HG03378 (cell line): ENCODE measurements at regions not wholly inside any gene's neighbourhood (a gene's known extent, or its start where the extent isn't known, plus 50 kb on each side); places are given as distances from the start of the nearest gene placed in this dataset.

Experiments
- ATAC-seq: cut with Tn5 transposase; IDR thresholded peaks from one replicate; pipeline ENCODE4 v1.9.1; 2021; ENCODE audit warnings: mild to moderate bottlenecking, moderate library complexity; ENCODE audit not compliant: unreplicated experiment

DNA sequence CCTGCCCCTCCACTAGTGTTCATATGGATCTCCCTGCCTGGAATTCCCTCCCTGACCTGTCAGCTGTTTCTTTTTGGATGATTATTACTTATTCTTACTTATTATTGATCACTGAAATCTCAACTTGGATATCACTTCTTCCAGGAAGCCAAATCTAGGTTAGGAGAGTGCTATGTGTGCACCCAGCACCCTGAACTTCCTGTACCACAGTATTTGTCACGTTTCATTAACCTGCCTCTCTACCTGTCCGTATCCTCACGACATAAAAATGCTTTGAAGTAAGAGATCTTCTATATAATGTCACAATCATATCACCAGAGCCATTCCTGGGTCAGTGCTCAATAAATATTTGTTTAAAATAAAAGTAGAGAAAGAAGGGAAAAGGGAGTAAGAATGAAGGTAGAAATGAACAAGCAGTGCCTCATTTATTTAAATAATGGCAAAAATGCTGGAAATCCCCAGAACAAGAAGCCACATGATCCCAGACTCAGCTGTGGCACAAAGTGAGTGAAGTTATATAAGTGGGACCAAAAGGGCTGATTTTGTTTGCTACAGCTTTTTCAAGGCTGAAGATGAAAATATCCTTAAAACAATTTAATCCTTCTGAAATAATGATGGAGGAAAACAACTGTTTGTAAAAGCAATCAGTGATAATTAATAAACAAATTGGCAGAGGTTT, 88.0 kb upstream of the MANEA start:
- no peak for ATAC-seq

DNA sequence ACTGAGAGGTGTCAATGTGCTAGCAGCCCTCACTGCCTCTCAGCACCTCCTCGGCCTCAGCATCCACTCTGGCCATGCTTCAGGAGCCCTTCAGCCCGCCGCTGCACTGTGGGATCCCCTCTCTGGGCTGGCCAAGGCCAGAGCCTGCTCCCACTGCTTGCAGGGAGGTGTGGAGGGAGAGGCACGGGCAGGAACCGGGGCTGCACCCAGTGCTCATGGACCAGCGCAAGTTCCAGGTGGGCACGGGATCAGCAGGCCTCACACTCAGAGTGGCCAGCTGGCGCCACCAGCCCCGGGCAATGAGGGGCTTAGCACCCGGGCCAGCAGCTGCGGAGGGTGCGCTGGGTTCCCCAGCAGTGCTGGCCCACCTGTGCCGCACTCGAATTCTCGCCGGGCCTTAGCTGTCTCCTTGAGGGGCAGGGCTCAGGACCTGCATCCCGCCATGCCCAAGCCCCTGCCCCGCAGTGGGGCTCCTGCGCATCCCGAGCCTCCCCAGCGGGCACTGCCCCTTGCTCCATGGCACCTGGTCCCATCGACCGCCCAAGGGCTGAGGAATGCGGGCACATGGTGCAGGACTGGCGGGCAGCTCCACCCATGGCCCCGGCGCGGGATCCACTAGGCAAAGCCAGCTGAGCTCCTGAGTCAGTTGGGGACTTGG, 80.4 kb upstream of the MANEA start:
- ATAC-seq, result no peak

DNA sequence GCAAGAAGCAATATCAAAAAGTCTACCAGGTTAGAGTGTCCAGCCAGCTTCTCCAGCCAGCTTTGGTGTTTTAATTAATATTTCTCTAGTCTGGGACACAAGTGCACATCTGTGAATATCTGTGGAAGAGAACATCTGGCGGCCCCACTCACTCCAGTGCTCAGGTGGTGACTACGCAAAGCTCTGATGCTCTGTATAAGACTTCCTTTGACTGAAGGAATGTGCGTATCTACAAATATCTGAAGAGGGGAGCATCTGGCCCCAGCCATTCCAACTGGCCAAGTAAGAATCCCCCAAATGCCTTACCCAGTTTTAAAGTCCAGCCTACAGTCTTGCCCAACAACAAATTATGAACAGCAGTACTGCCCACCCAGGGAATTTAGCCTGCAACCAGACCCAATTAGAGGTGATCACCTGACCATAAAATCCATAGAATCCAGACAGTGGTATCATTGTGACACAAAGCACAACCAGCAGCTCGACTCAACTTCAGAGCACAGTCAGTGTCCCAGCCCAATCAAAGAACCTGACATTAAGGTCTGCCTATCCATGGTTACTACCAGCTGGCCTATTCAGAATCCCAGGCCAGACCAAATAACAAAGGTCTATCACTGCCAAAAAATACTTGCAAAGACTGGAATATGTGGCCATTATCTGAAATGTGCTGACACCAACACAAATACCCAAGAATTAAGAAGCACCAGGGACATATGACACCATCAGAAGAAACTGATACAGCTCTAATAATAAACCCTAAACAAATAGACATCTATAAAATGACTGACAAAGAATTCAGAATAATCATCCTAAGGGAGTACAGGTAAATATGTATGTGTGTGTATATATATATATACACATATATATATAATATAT, 76.1 kb upstream of the MANEA start:
- no peak for ATAC-seq

DNA sequence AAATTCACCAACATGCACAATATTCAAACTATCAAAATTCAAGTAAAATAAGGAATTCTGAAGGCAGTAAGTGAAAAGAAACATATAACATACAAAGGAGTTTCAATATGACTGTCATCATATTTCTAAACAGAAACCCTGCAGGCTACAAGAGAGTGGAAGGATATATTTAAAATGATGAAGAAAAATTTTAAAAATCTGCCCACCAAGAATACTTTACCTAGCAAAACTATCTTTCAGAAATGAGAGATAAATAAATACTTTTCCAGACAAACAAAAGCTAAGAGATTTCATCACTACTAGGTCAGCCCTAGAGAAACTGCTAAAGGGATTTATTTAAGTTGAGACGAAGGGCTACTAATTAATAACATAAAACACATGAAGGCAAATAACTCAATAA, 73.8 kb upstream of the MANEA start:
- no peak for ATAC-seq

- ATAC-seq, result no peak
Measured at GRCh38 chr6:95511404-95511803, 65.9 kb upstream of the MANEA start.

DNA sequence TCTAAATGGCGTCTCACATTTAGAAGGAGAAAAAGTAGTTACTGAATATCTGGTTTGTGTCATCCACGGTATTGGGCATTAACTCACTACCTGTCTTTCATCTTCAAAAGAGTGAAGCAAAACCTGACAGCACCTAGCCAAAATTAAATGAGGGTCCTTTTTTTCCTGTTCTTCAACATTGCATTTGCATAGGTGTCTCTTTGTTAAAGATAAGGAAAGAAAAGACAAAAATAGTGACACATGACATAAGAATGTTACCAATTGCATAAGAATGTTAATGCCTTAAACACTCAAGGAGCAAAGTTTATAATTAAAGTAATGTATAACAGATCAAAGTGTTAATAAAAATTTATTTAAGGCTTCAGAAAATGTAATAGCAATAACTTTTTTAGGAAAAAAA, 61.4 kb upstream of the MANEA start:
- ATAC-seq, result no peak

DNA sequence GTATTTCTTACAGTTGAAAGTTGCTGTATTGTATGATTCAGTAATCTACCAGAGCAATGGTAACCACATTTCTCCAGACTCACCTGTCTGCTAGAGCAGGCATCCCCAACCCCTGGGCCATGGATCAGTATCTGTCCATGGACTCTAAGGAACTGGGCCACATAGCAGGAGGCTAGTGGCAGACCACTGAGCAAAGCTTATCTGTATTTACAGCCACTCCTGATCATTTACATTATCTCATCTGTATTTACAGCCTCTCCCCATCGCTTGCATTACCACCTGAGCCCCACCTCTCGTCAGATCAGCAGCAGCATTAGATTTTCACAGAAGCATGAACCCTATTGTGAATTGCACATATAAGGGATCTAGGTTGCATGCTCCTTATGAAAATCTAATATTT, 60.3 kb upstream of the MANEA start:
- no peak for ATAC-seq

GRCh38 chr6:95517568-95517967, 59.8 kb upstream of the MANEA start:
- no peak for ATAC-seq

DNA sequence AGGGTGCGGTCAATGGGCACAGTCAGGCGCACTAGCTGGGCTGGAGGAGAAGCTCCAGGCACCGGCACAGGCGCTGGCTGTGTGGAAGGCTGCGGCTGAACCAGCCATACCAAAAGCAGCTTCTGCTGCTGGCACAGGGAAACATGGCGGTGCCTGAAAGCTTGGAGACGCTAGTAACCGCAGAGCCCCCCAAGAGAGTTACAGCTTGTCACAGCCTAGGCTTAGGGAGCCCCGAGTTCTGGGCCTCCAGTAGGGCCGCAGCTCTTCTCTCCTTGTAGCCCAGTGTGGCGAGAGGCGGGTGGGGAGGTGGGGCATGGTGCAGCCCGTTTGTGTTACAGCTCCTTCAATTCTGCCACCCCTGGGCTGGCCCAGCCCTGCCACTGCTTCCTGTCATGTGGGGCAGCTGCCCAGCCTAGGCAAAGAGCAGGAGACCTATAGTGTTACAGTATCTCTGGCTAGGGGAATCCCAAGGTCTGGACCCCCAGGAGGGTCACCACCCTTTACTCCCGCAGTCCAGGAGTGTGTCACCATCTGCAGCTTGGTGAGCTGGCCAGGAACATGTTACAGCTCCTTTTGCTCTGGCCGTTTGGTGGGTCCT, 58.6 kb upstream of the MANEA start:
- ATAC-seq, result no peak

DNA sequence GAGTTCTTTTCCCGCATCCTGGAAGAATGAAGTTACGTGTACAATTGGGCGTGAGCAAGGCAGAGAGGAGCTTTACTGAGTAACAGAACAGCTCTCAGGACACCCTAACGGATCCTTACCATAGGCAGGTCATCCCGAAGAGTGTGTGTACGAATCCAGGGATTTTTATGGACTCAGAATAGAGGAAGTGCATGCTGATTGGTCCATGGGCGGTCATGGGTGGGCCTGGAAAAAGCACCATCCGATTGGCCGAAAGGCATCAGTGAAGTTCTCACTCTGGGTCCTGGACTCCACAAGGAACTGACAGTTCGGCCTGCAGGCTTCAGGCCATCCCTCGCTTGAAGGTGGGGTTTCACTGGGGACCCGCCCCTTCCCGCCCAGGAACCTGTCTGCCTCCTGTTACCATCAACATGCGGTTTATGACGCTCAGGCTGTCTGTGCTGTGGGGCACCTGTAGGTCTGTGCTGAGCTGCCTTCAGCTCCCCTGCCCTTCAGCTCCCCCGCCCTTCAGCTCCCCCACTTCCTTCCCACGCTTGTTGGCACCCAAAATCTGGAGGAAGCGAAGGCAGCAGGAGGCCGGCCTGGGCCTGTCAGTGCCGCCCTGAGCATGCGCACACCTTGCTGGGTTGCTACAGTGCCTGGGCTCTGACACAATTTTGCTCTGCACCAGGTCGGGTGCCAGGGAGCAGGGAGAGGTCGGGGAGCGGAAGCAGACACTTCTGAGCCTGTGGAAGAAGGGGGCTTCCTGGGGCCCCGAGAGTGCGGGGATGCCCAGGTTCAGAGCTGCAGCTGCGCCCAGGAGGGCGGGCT, 57.9 kb upstream of the MANEA start:
- no peak for ATAC-seq

- ATAC-seq, result no peak
Measured at GRCh38 chr6:95521181-95521580, 56.2 kb upstream of the MANEA start.
